ENCODE measurements at regions not wholly inside any gene's neighbourhood (a gene's known extent, or its start where the extent isn't known, plus 50 kb on each side); places are given as distances from the start of the nearest gene placed in this dataset.

DNA sequence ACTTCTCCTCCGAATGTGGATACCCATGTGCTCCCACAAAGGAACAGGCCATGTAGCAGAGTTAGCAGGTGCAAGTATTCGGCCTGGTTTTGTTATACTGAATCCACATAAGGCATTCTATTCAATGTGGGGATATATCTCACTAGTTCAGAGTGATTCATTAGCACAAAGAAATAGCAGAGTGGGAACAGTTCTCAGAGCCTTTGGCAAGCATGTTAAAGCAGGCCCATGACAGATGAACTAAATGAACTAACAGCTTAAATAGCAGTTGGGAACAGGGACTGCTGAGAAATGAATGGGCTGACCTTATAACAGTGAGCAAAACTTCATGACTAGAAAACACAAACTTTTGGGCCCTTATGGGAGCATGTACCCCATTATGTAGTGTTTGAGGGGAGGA, 352.0 kb downstream of the FLRT2 start:
- no peak for ATAC-seq (ENCODE audit: poor library complexity)
- POLR2A ChIA-PET, result no interaction called here
- CTCF ChIA-PET, result no interaction called here
- Mint-ChIP-seq H3K36me3 (ENCODE audit: low read depth) (no peaks in the 10 kb centered on the region), H3K9me3 (no peaks in the 10 kb centered on the region), H3K27me3 (no peaks in the 10 kb centered on the region), H3K4me1 (ENCODE audit: low read depth) (no peaks in the 10 kb centered on the region), H3K4me3 (no peak overlapping the region), H3K27ac (no peak overlapping the region)
- Histone ChIP-seq H3K36me3 (ENCODE audit: insufficient read depth, low read length) (no peaks in the 10 kb centered on the region), H3K9me3 (ENCODE audit: control insufficient read depth in 1 of 2, insufficient read depth in 1 of 2, low read length in 2 of 2) (no peaks in the 10 kb centered on the region), H3K27ac (ENCODE audit: low read depth in 1 of 2, low read length in 2 of 2) (no peak overlapping the region), H3K27me3 (ENCODE audit: control insufficient read depth in 1 of 2, insufficient read depth in 2 of 2, low read length in 2 of 2) (no peaks in the 10 kb centered on the region), H3K4me3 (ENCODE audit: low read length) (no peak overlapping the region), H3K4me1 (ENCODE audit: insufficient read depth, low read length) (no peaks in the 10 kb centered on the region)
- intact Hi-C loops (cut with DNase I, micrococcal nuclease), result no loop called here
- DNase-seq, result no peak
- TF ChIP-seq, protein P1, sequence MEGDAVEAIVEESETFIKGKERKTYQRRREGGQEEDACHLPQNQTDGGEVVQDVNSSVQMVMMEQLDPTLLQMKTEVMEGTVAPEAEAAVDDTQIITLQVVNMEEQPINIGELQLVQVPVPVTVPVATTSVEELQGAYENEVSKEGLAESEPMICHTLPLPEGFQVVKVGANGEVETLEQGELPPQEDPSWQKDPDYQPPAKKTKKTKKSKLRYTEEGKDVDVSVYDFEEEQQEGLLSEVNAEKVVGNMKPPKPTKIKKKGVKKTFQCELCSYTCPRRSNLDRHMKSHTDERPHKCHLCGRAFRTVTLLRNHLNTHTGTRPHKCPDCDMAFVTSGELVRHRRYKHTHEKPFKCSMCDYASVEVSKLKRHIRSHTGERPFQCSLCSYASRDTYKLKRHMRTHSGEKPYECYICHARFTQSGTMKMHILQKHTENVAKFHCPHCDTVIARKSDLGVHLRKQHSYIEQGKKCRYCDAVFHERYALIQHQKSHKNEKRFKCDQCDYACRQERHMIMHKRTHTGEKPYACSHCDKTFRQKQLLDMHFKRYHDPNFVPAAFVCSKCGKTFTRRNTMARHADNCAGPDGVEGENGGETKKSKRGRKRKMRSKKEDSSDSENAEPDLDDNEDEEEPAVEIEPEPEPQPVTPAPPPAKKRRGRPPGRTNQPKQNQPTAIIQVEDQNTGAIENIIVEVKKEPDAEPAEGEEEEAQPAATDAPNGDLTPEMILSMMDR (IDR thresholded peaks at IDR 0.05), result no peak

DNA sequence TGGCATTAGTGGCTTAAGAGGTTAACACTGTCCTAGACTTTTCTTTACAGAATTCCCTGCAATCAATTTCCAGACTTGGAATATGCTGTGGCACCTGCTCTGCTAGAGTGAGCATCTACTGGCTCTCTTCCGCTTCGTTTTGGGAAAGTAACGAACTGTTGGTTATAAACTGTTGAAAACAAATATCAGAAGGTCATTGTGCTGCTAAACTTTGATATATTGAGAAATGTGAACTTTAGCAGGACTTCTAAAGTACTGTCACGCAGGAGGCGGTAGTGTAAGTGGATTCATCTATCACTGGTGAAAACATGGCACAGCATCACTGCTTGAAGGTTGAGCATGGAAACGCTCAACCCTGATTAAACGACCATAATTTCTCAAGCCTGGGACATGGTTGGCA, 348.9 kb downstream of the FLRT2 start:
- H3K27me3 Mint-ChIP-seq, result peaks cover 10% of the 10 kb centered on the region
- H3K4me3 ChIP-seq (ENCODE audit: low read length), result no peak overlapping the region
- intact Hi-C loops (cut with DNase I, micrococcal nuclease), result no loop called here
- no peaks in the 10 kb centered on the region for H3K36me3 ChIP-seq (ENCODE audit: insufficient read depth, low read length)
- no peak for ATAC-seq (ENCODE audit: poor library complexity)
- no peaks in the 10 kb centered on the region for H3K27me3 ChIP-seq (ENCODE audit: control insufficient read depth in 1 of 2, insufficient read depth in 2 of 2, low read length in 2 of 2)
- no peaks in the 10 kb centered on the region for H3K4me1 Mint-ChIP-seq (ENCODE audit: low read depth)
- H3K9me3 Mint-ChIP-seq, result no peaks in the 10 kb centered on the region
- H3K27ac Mint-ChIP-seq, result no peak overlapping the region
- ChIA-PET POLR2A (no interaction called here), CTCF (no interaction called here)
- H3K36me3 Mint-ChIP-seq (ENCODE audit: low read depth), result no peaks in the 10 kb centered on the region
- no peak overlapping the region for H3K4me3 Mint-ChIP-seq
- TF ChIP-seq, protein P1 (IDR thresholded peaks at IDR 0.05), result no peak
- no peaks in the 10 kb centered on the region for H3K4me1 ChIP-seq (ENCODE audit: insufficient read depth, low read length)
- no peak overlapping the region for H3K27ac ChIP-seq (ENCODE audit: low read depth in 1 of 2, low read length in 2 of 2)
- no peaks in the 10 kb centered on the region for H3K9me3 ChIP-seq (ENCODE audit: control insufficient read depth in 1 of 2, insufficient read depth in 1 of 2, low read length in 2 of 2)
- DNase-seq, result no peak

DNA sequence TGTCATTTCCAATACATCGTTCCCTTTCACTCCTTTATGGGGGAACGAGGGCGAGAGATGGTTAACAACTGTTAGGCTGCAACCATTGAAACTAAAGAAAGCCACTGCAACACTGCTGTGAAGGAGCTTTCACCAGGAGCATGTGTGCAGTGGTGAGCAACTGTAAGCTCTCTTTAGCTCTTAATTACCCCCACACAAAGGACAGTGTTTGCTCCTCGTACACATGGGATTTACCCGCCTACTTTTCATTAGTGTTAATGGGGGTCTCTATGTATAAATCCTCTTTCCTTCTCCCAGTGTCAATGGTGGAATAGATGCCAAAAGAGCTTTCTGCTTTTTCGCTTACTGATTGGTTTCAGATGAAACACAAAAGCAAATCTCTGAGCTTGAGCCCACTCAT, 343.1 kb downstream of the FLRT2 start:
- no peaks in the 10 kb centered on the region for H3K27me3 ChIP-seq (ENCODE audit: control insufficient read depth in 1 of 2, insufficient read depth in 2 of 2, low read length in 2 of 2)
- H3K9me3 ChIP-seq (ENCODE audit: control insufficient read depth in 1 of 2, insufficient read depth in 1 of 2, low read length in 2 of 2), result no peaks in the 10 kb centered on the region
- Mint-ChIP-seq H3K27me3 (peaks cover 18% of the 10 kb centered on the region), H3K4me1 (ENCODE audit: low read depth) (no peaks in the 10 kb centered on the region), H3K4me3 (no peak overlapping the region), H3K36me3 (ENCODE audit: low read depth) (no peaks in the 10 kb centered on the region), H3K27ac (no peak overlapping the region), H3K9me3 (no peaks in the 10 kb centered on the region)
- no peak for DNase-seq
- H3K4me3 ChIP-seq (ENCODE audit: low read length), result no peak overlapping the region
- TF ChIP-seq, protein P1 (IDR thresholded peaks at IDR 0.05), result no peak
- ChIA-PET CTCF (no interaction called here), POLR2A (no interaction called here)
- no peak overlapping the region for H3K27ac ChIP-seq (ENCODE audit: low read depth in 1 of 2, low read length in 2 of 2)
- H3K36me3 ChIP-seq (ENCODE audit: insufficient read depth, low read length), result no peaks in the 10 kb centered on the region
- ATAC-seq (ENCODE audit: poor library complexity), result no peak
- no peaks in the 10 kb centered on the region for H3K4me1 ChIP-seq (ENCODE audit: insufficient read depth, low read length)
- intact Hi-C loops (cut with DNase I, micrococcal nuclease), result no loop called here
